H1 (cell line): ENCODE measurements at regions not wholly inside any gene's neighbourhood (a gene's known extent, or its start where the extent isn't known, plus 50 kb on each side); places are given as distances from the start of the nearest gene placed in this dataset.
A peak's percentile ranks its signal among the peaks of the same experiment; 100 is the strongest.

Source experiments
- GABPA ChIP-seq: IDR thresholded peaks from 2 replicates; pipeline ENCODE4 v1.6.1; 2011; ENCODE audit warnings: mild to moderate bottlenecking, low read length, moderate library complexity, borderline replicate concordance; ENCODE audit not compliant: insufficient read depth
- KDM4A ChIP-seq: IDR thresholded peaks from one replicate; pipeline ENCODE4 v1.7.1; 2012; ENCODE audit warnings: low read depth, mild to moderate bottlenecking, moderate library complexity, low read length, inconsistent platforms; ENCODE audit not compliant: severe bottlenecking
- RAD21 ChIP-seq, 2 experiments: IDR thresholded peaks in 1 of 2; conservative IDR thresholded peaks in 1 of 2; 2 replicates each; pipeline ENCODE4 v1.6.1; 2011; ENCODE audit warnings: low read depth in 2 of 2, low read length in 2 of 2, improper control_type of control experiment in 1 of 2, inconsistent platforms in 1 of 2, mild to moderate bottlenecking in 1 of 2, moderate library complexity in 1 of 2
- SIN3A ChIP-seq, 2 experiments: IDR thresholded peaks in 1 of 2; conservative IDR thresholded peaks in 1 of 2; 2 replicates each; pipeline ENCODE4 v1.6.1; 2011 to 2012; ENCODE audit warnings: low read length in 2 of 2, improper control_type of control experiment in 1 of 2, low read depth in 1 of 2, mild to moderate bottlenecking in 1 of 2

DNA sequence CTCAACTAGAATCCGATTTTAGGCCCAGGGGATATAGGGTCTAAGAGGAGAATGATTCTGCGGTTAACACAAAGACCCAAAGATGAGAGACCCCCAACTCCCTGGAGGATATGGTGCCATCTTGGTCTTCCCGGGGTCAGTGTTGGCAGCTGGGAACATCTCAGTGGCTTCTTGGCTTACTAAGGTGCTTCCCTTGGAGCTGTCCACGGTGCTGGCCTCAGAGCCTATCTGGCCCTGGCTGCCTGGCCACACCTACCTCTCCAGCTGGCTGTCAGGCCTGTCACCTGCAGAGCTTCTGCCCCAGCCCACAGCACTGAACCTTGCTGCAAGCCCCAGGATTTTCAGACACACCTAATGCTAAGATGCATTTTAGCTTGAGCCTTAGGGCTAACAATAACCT is 70.7 kb upstream of the THY1 start:
- TF ChIP-seq KDM4A: no peak
- TF ChIP-seq SIN3A (conservative IDR thresholded peaks at IDR 0.05 in 1 of 2, IDR thresholded peaks at IDR 0.05 in 1 of 2; ENCODE audit: low read depth in 1 of 2, low read length in 2 of 2): peak; percentile 100
- TF ChIP-seq GABPA: no peak
- 0 out of 4 replicates have a peak, but pooled peaks of 1 of the 2 experiments have one; percentile 13 for TF ChIP-seq RAD21 (IDR thresholded peaks at IDR 0.05 in 1 of 2, conservative IDR thresholded peaks at IDR 0.05 in 1 of 2; ENCODE audit: low read depth in 2 of 2, low read length in 2 of 2)
